ENCODE measurements at regions not wholly inside any gene's neighbourhood (a gene's known extent, or its start where the extent isn't known, plus 50 kb on each side); places are given as distances from the start of the nearest gene placed in this dataset.
"Not testable (repeated sequence)": the region's sequence is repeated elsewhere in the genome, so short reads cannot be mapped to it uniquely, and the experiment has no call there.

GRCh38 chr17:14428648-14429029, 127.8 kb downstream of the HS3ST3B1 start:
- Histone ChIP-seq H3K9ac (ENCODE audit: low read length) (no peak overlapping the region), H4K91ac (ENCODE audit: low read length) (no peak overlapping the region), H2BK15ac (ENCODE audit: low read depth, poor library complexity, severe bottlenecking) (no peak overlapping the region), H2BK12ac (ENCODE audit: low read length in 2 of 2) (no peak overlapping the region), H3K18ac (ENCODE audit: low read depth in 1 of 2, low read length in 2 of 2) (no peak overlapping the region), H3K79me1 (replicated peaks; ENCODE audit: low read length, poor library complexity, severe bottlenecking) (no peaks in the 10 kb centered on the region), H2BK5ac (ENCODE audit: low read depth, low read length, poor library complexity, severe bottlenecking) (no peak overlapping the region), H3K9me3 (ENCODE audit: control insufficient read depth, low read length) (no peaks in the 10 kb centered on the region), H3K4me1 (ENCODE audit: control insufficient read depth, insufficient read depth, low read depth, low read length) (no peaks in the 10 kb centered on the region), H4K8ac (ENCODE audit: low read length) (no peak overlapping the region), H3K4ac (ENCODE audit: low read depth in 1 of 2, low read length in 2 of 2) (no peak overlapping the region), H3K27ac (ENCODE audit: low read length, poor library complexity, severe bottlenecking) (no peak overlapping the region), H3K27me3 (ENCODE audit: control insufficient read depth in 1 of 2, insufficient read depth in 1 of 2, low read length in 2 of 2) (no peaks in the 10 kb centered on the region), H2AFZ (ENCODE audit: low read depth, low read length) (no peak overlapping the region), H2BK120ac (ENCODE audit: low read depth, low read length) (no peak overlapping the region), H3K23ac (ENCODE audit: low read length in 2 of 2) (no peak overlapping the region), H3K36me3 (ENCODE audit: control insufficient read depth in 1 of 2, insufficient read depth in 2 of 2, low read depth in 1 of 2, low read length in 2 of 2) (no peaks in the 10 kb centered on the region), H2AK5ac (ENCODE audit: low read length, severe bottlenecking) (no peak overlapping the region), H3K4me2 (ENCODE audit: low read length, poor library complexity, severe bottlenecking) (no peak overlapping the region), H3K4me3 (ENCODE audit: insufficient read depth in 1 of 2, low read depth in 1 of 2, low read length in 2 of 2) (no peak overlapping the region), H3K14ac (ENCODE audit: low read length in 2 of 2) (no peak overlapping the region)
- DNase-seq = no peak
- 43% methylated on average over 1 of the region's 1 CpG for WGBS

- no peak overlapping the region for H2AFZ ChIP-seq (ENCODE audit: low read depth, low read length)
- H2BK15ac ChIP-seq (ENCODE audit: low read depth, poor library complexity, severe bottlenecking) = no peak overlapping the region
- H4K8ac ChIP-seq (ENCODE audit: low read length) = no peak overlapping the region
- H3K18ac ChIP-seq (ENCODE audit: low read depth in 1 of 2, low read length in 2 of 2) = no peak overlapping the region
- no peak overlapping the region for H2BK120ac ChIP-seq (ENCODE audit: low read depth, low read length)
- no peak overlapping the region for H3K9ac ChIP-seq (ENCODE audit: low read length)
- H3K4me3 ChIP-seq (ENCODE audit: insufficient read depth in 1 of 2, low read depth in 1 of 2, low read length in 2 of 2) = no peak overlapping the region
- H3K4ac ChIP-seq (ENCODE audit: low read depth in 1 of 2, low read length in 2 of 2) = no peak overlapping the region
- no peaks in the 10 kb centered on the region for H3K9me3 ChIP-seq (ENCODE audit: control insufficient read depth, low read length)
- no peak overlapping the region for H2BK12ac ChIP-seq (ENCODE audit: low read length in 2 of 2)
- 79% methylated on average over 12 of the region's 14 CpGs for WGBS
- H3K4me1 ChIP-seq (ENCODE audit: control insufficient read depth, insufficient read depth, low read depth, low read length) = no peaks in the 10 kb centered on the region
- no peak overlapping the region for H2BK5ac ChIP-seq (ENCODE audit: low read depth, low read length, poor library complexity, severe bottlenecking)
- no peak overlapping the region for H3K23ac ChIP-seq (ENCODE audit: low read length in 2 of 2)
- H3K14ac ChIP-seq (ENCODE audit: low read length in 2 of 2) = no peak overlapping the region
- H4K91ac ChIP-seq (ENCODE audit: low read length) = no peak overlapping the region
- H3K4me2 ChIP-seq (ENCODE audit: low read length, poor library complexity, severe bottlenecking) = no peak overlapping the region
- H3K36me3 ChIP-seq (ENCODE audit: control insufficient read depth in 1 of 2, insufficient read depth in 2 of 2, low read depth in 1 of 2, low read length in 2 of 2) = no peaks in the 10 kb centered on the region
- no peaks in the 10 kb centered on the region for H3K79me1 ChIP-seq (replicated peaks; ENCODE audit: low read length, poor library complexity, severe bottlenecking)
- no peak overlapping the region for H3K27ac ChIP-seq (ENCODE audit: low read length, poor library complexity, severe bottlenecking)
- H3K27me3 ChIP-seq (ENCODE audit: control insufficient read depth in 1 of 2, insufficient read depth in 1 of 2, low read length in 2 of 2) = no peaks in the 10 kb centered on the region
- no peak overlapping the region for H2AK5ac ChIP-seq (ENCODE audit: low read length, severe bottlenecking)
- no peak for DNase-seq
Observed at GRCh38 chr17:14427900-14428647, 127.2 kb downstream of the HS3ST3B1 start.

- H3K4me2 ChIP-seq (ENCODE audit: low read length, poor library complexity, severe bottlenecking); H3K27ac ChIP-seq (ENCODE audit: low read length, poor library complexity, severe bottlenecking); H3K14ac ChIP-seq (ENCODE audit: low read length in 2 of 2); H2BK15ac ChIP-seq (ENCODE audit: low read depth, poor library complexity, severe bottlenecking); H3K27me3 ChIP-seq (ENCODE audit: control insufficient read depth in 1 of 2, insufficient read depth in 1 of 2, low read length in 2 of 2); H3K9ac ChIP-seq (ENCODE audit: low read length); H3K4ac ChIP-seq (ENCODE audit: low read depth in 1 of 2, low read length in 2 of 2); H3K4me1 ChIP-seq (ENCODE audit: control insufficient read depth, insufficient read depth, low read depth, low read length); H2BK5ac ChIP-seq (ENCODE audit: low read depth, low read length, poor library complexity, severe bottlenecking); H3K9me3 ChIP-seq (ENCODE audit: control insufficient read depth, low read length); H3K23ac ChIP-seq (ENCODE audit: low read length in 2 of 2); H2BK120ac ChIP-seq (ENCODE audit: low read depth, low read length); H3K36me3 ChIP-seq (ENCODE audit: control insufficient read depth in 1 of 2, insufficient read depth in 2 of 2, low read depth in 1 of 2, low read length in 2 of 2); H3K18ac ChIP-seq (ENCODE audit: low read depth in 1 of 2, low read length in 2 of 2); H2BK12ac ChIP-seq (ENCODE audit: low read length in 2 of 2); H3K4me3 ChIP-seq (ENCODE audit: insufficient read depth in 1 of 2, low read depth in 1 of 2, low read length in 2 of 2); DNase-seq; H2AFZ ChIP-seq (ENCODE audit: low read depth, low read length); H2AK5ac ChIP-seq (ENCODE audit: low read length, severe bottlenecking); H4K91ac ChIP-seq (ENCODE audit: low read length); H4K8ac ChIP-seq (ENCODE audit: low read length); H3K79me1 ChIP-seq (replicated peaks; ENCODE audit: low read length, poor library complexity, severe bottlenecking): not testable (repeated sequence)
- WGBS = 94% methylated on average over 7 of the region's 8 CpGs
Observed at GRCh38 chr17:14423156-14423555, 122.3 kb downstream of the HS3ST3B1 start.

- Histone ChIP-seq H3K36me3 (ENCODE audit: control insufficient read depth in 1 of 2, insufficient read depth in 2 of 2, low read depth in 1 of 2, low read length in 2 of 2) (no peaks in the 10 kb centered on the region), H2AFZ (ENCODE audit: low read depth, low read length) (no peak overlapping the region), H3K79me1 (replicated peaks; ENCODE audit: low read length, poor library complexity, severe bottlenecking) (no peaks in the 10 kb centered on the region), H3K4me1 (ENCODE audit: control insufficient read depth, insufficient read depth, low read depth, low read length) (no peaks in the 10 kb centered on the region), H3K9ac (ENCODE audit: low read length) (no peak overlapping the region), H3K18ac (ENCODE audit: low read depth in 1 of 2, low read length in 2 of 2) (no peak overlapping the region), H3K9me3 (ENCODE audit: control insufficient read depth, low read length) (no peaks in the 10 kb centered on the region), H3K4ac (ENCODE audit: low read depth in 1 of 2, low read length in 2 of 2) (no peak overlapping the region), H3K4me3 (ENCODE audit: insufficient read depth in 1 of 2, low read depth in 1 of 2, low read length in 2 of 2) (no peak overlapping the region), H3K23ac (ENCODE audit: low read length in 2 of 2) (no peak overlapping the region), H2BK5ac (ENCODE audit: low read depth, low read length, poor library complexity, severe bottlenecking) (no peak overlapping the region), H2BK12ac (ENCODE audit: low read length in 2 of 2) (no peak overlapping the region), H3K27me3 (ENCODE audit: control insufficient read depth in 1 of 2, insufficient read depth in 1 of 2, low read length in 2 of 2) (no peaks in the 10 kb centered on the region), H2BK120ac (ENCODE audit: low read depth, low read length) (no peak overlapping the region), H4K91ac (ENCODE audit: low read length) (no peak overlapping the region), H2AK5ac (ENCODE audit: low read length, severe bottlenecking) (no peak overlapping the region), H4K8ac (ENCODE audit: low read length) (no peak overlapping the region), H3K4me2 (ENCODE audit: low read length, poor library complexity, severe bottlenecking) (no peak overlapping the region), H3K14ac (ENCODE audit: low read length in 2 of 2) (no peak overlapping the region), H2BK15ac (ENCODE audit: low read depth, poor library complexity, severe bottlenecking) (no peak overlapping the region), H3K27ac (ENCODE audit: low read length, poor library complexity, severe bottlenecking) (no peak overlapping the region)
- WGBS = 74% methylated on average over 1 of the region's 1 CpG
- no peak for DNase-seq
Observed at GRCh38 chr17:14417336-14417735, 116.5 kb downstream of the HS3ST3B1 start.
